Gastroesophageal sphincter (tissue), 3 donors: ENCODE measurements at regions not wholly inside any gene's neighbourhood (a gene's known extent, or its start where the extent isn't known, plus 50 kb on each side); places are given as distances from the start of the nearest gene placed in this dataset.

Experiments
- POLR2A ChIP-seq, 2 donors: fragments of 450-650 bp; IDR thresholded peaks; one replicate each; pipeline ENCODE4 v1.6.1; 2017; ENCODE audit warnings: antibody characterized with exemption in 2 of 2, mild to moderate bottlenecking in 2 of 2, moderate library complexity in 1 of 2
- POLR2AphosphoS5 ChIP-seq: sonication (generic); formaldehyde crosslinking; IDR thresholded peaks from one replicate; pipeline ENCODE4 v1.6.1; 2017; ENCODE audit warnings: antibody characterized with exemption
- TF ChIP-seq, protein P1 (sequence below), 4 experiments: fragments of 200-600 bp in 2 of 4; fragments of 450-650 bp in 2 of 4; sonication (generic) in 1 of 4; IDR thresholded peaks; one replicate each; pipeline ENCODE4 v1.5.1; 2017 to 2019; ENCODE audit warnings: antibody characterized with exemption in 4 of 4, mild to moderate bottlenecking in 2 of 4, moderate library complexity in 2 of 4

- TF ChIP-seq, protein P1, sequence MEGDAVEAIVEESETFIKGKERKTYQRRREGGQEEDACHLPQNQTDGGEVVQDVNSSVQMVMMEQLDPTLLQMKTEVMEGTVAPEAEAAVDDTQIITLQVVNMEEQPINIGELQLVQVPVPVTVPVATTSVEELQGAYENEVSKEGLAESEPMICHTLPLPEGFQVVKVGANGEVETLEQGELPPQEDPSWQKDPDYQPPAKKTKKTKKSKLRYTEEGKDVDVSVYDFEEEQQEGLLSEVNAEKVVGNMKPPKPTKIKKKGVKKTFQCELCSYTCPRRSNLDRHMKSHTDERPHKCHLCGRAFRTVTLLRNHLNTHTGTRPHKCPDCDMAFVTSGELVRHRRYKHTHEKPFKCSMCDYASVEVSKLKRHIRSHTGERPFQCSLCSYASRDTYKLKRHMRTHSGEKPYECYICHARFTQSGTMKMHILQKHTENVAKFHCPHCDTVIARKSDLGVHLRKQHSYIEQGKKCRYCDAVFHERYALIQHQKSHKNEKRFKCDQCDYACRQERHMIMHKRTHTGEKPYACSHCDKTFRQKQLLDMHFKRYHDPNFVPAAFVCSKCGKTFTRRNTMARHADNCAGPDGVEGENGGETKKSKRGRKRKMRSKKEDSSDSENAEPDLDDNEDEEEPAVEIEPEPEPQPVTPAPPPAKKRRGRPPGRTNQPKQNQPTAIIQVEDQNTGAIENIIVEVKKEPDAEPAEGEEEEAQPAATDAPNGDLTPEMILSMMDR (IDR thresholded peaks at IDR 0.05), result no peak
- TF ChIP-seq POLR2AphosphoS5 (no peak), POLR2A (IDR thresholded peaks at IDR 0.05) (no peak)
Measured at GRCh38 chrX:30995060-30995700, 76.7 kb downstream of the FTHL17 start.
